ENCODE measurements at regions not wholly inside any gene's neighbourhood (a gene's known extent, or its start where the extent isn't known, plus 50 kb on each side); places are given as distances from the start of the nearest gene placed in this dataset.

- DNase-seq (ENCODE audit: extremely low read depth, low read depth) = no peak
- TF ChIP-seq CTCF (IDR thresholded peaks at IDR 0.05; ENCODE audit: low read depth, low read length, missing control alignments) = no peak
- no peak overlapping the region for H3K4me3 ChIP-seq (replicated peaks; ENCODE audit: low read depth, low read length)
Measured at GRCh38 chr10:78571286-78571685, 497.5 kb upstream of the ZMIZ1 start.

GRCh38 chr10:78571891-78572290, 496.9 kb upstream of the ZMIZ1 start:
- no peak for TF ChIP-seq CTCF (IDR thresholded peaks at IDR 0.05; ENCODE audit: low read depth, low read length, missing control alignments)
- DNase-seq (ENCODE audit: extremely low read depth, low read depth) = no peak

GRCh38 chr10:78572565-78572964, 496.2 kb upstream of the ZMIZ1 start:
- TF ChIP-seq CTCF (IDR thresholded peaks at IDR 0.05; ENCODE audit: low read depth, low read length, missing control alignments) = no peak
- no peak overlapping the region for H3K4me3 ChIP-seq (replicated peaks; ENCODE audit: low read depth, low read length)
- no peak for DNase-seq (ENCODE audit: extremely low read depth, low read depth)

More at GRCh38 chr10:78571891-78572290, 496.9 kb upstream of the ZMIZ1 start:
- no peak overlapping the region for H3K4me3 ChIP-seq (replicated peaks; ENCODE audit: low read depth, low read length)

- no peak overlapping the region for H3K4me3 ChIP-seq (replicated peaks; ENCODE audit: low read depth, low read length)
- no peak for DNase-seq (ENCODE audit: extremely low read depth, low read depth)
- no peak for TF ChIP-seq CTCF (IDR thresholded peaks at IDR 0.05; ENCODE audit: low read depth, low read length, missing control alignments)
Measured at GRCh38 chr10:78574547-78574946, 494.2 kb upstream of the ZMIZ1 start.

GRCh38 chr10:78575400-78575799, 493.4 kb upstream of the ZMIZ1 start:
- DNase-seq (ENCODE audit: extremely low read depth, low read depth) = no peak
- no peak for TF ChIP-seq CTCF (IDR thresholded peaks at IDR 0.05; ENCODE audit: low read depth, low read length, missing control alignments)
- no peak overlapping the region for H3K4me3 ChIP-seq (replicated peaks; ENCODE audit: low read depth, low read length)

- no peak for DNase-seq (ENCODE audit: extremely low read depth, low read depth)
- H3K4me3 ChIP-seq (replicated peaks; ENCODE audit: low read depth, low read length) = no peak overlapping the region
- no peak for TF ChIP-seq CTCF (IDR thresholded peaks at IDR 0.05; ENCODE audit: low read depth, low read length, missing control alignments)
Measured at GRCh38 chr10:78576276-78576675, 492.5 kb upstream of the ZMIZ1 start.

- DNase-seq (ENCODE audit: extremely low read depth, low read depth) = no peak
- TF ChIP-seq CTCF (IDR thresholded peaks at IDR 0.05; ENCODE audit: low read depth, low read length, missing control alignments) = no peak
- no peak overlapping the region for H3K4me3 ChIP-seq (replicated peaks; ENCODE audit: low read depth, low read length)
Measured at GRCh38 chr10:78577712-78578111, 491.1 kb upstream of the ZMIZ1 start.
